Lower lobe of right lung (tissue), 2 donors: ENCODE measurements at regions not wholly inside any gene's neighbourhood (a gene's known extent, or its start where the extent isn't known, plus 50 kb on each side); places are given as distances from the start of the nearest gene placed in this dataset.
"Not testable (repeated sequence)": the region's sequence is repeated elsewhere in the genome, so short reads cannot be mapped to it uniquely, and the experiment has no call there.

ENCODE experiments used
- ATAC-seq, 2 donors: fragments of 200-7000 bp; cut with Tn5 transposase; one replicate each; pipeline ENCODE4 v1.9.1; 2020 to 2022; ENCODE audit warnings: mild to moderate bottlenecking in 2 of 2, moderate library complexity in 2 of 2
- DNase-seq: peaks from one replicate; pipeline ENCODE4 v3.0.0-alpha.2; 2020
- H3K27ac ChIP-seq: fragments of 200-600 bp; one replicate; pipeline ENCODE4 v1.8.0; 2022
- H3K27me3 ChIP-seq: fragments of 200-600 bp; one replicate; pipeline ENCODE4 v1.8.0; 2022; ENCODE audit warnings: low read depth
- H3K36me3 ChIP-seq: fragments of 200-600 bp; one replicate; pipeline ENCODE4 v1.8.0; 2022; ENCODE audit warnings: mild to moderate bottlenecking
- H3K4me1 ChIP-seq: fragments of 200-600 bp; one replicate; pipeline ENCODE4 v1.8.0; 2022
- H3K4me3 ChIP-seq: fragments of 200-600 bp; one replicate; pipeline ENCODE4 v1.8.0; 2022; ENCODE audit warnings: mild to moderate bottlenecking
- H3K9me3 ChIP-seq: fragments of 200-600 bp; one replicate; pipeline ENCODE4 v1.8.0; 2022
- CTCF ChIP-seq: fragments of 200-600 bp; IDR thresholded peaks from one replicate; pipeline ENCODE4 v1.8.0; 2022; ENCODE audit warnings: antibody characterized with exemption, mild to moderate bottlenecking
- intact Hi-C: fragments of 100-400 bp; cut with DNase I; formaldehyde crosslinking; loops from one replicate; pipeline ENCODE4 v1.11.0; 2022
- donor health status: DM: no; HTN: yes; CAD: no; lungs with severe emphysema.

- intact Hi-C loops: no loop called here
- Histone ChIP-seq H3K4me1 (no peaks in the 10 kb centered on the region), H3K36me3 (no peaks in the 10 kb centered on the region), H3K9me3 (no peaks in the 10 kb centered on the region), H3K4me3 (no peak overlapping the region), H3K27me3 (no peaks in the 10 kb centered on the region), H3K27ac (no peak overlapping the region)
- DNase-seq: no peak
- no peak for TF ChIP-seq CTCF
- no peak for ATAC-seq
Measured at GRCh38 chr7:142646386-142647140, 102.7 kb upstream of the PRSS1 start.

GRCh38 chr7:142645777-142646176 lies 103.5 kb upstream of the PRSS1 start:
- TF ChIP-seq CTCF: no peak
- DNase-seq (no peak), ATAC-seq (no peak)
- intact Hi-C loops: no loop called here
- Histone ChIP-seq H3K4me1 (no peaks in the 10 kb centered on the region), H3K9me3 (no peaks in the 10 kb centered on the region), H3K4me3 (no peak overlapping the region), H3K27ac (no peak overlapping the region), H3K36me3 (no peaks in the 10 kb centered on the region), H3K27me3 (no peaks in the 10 kb centered on the region)

GRCh38 chr7:142642316-142642715 lies 107.0 kb upstream of the PRSS1 start:
- no peaks in the 10 kb centered on the region for H3K9me3 ChIP-seq
- no peak overlapping the region for H3K4me3 ChIP-seq
- TF ChIP-seq CTCF: no peak
- H3K4me1 ChIP-seq: no peaks in the 10 kb centered on the region
- DNase-seq (no peak), ATAC-seq (no peak)
- H3K36me3 ChIP-seq: no peaks in the 10 kb centered on the region
- no peak overlapping the region for H3K27ac ChIP-seq
- no peaks in the 10 kb centered on the region for H3K27me3 ChIP-seq
- intact Hi-C loops: no loop called here

- H3K4me3 ChIP-seq, DNase-seq, H3K27me3 ChIP-seq, H3K9me3 ChIP-seq, H3K27ac ChIP-seq, intact Hi-C loops, H3K36me3 ChIP-seq, H3K4me1 ChIP-seq, ATAC-seq: not testable (repeated sequence)
Measured at GRCh38 chr7:142641252-142641651, 108.0 kb upstream of the PRSS1 start.

GRCh38 chr7:142638581-142638980 lies 110.7 kb upstream of the PRSS1 start:
- H3K9me3 ChIP-seq: no peaks in the 10 kb centered on the region
- intact Hi-C loops: loop anchor here (10.0 kb wide), 1 partner anchor 146 kb away; no protein-coding TSS in a partner anchor
- H3K4me1 ChIP-seq: no peaks in the 10 kb centered on the region
- no peak overlapping the region for H3K4me3 ChIP-seq
- ATAC-seq: no peak
- no peak overlapping the region for H3K27ac ChIP-seq
- TF ChIP-seq CTCF: no peak
- no peaks in the 10 kb centered on the region for H3K36me3 ChIP-seq
- peaks cover under 1% of the 10 kb centered on the region for H3K27me3 ChIP-seq
- no peak for DNase-seq

- no peak for TF ChIP-seq CTCF
- Histone ChIP-seq H3K4me1 (no peaks in the 10 kb centered on the region), H3K36me3 (no peaks in the 10 kb centered on the region), H3K27ac (no peak overlapping the region), H3K9me3 (no peaks in the 10 kb centered on the region), H3K27me3 (peaks cover 7% of the 10 kb centered on the region), H3K4me3 (no peak overlapping the region)
- ATAC-seq (no peak), DNase-seq (no peak)
- intact Hi-C loops: loop anchor here (10.0 kb wide), 1 partner anchor 148 kb away; no protein-coding TSS in a partner anchor
Measured at GRCh38 chr7:142637240-142637639, 112.0 kb upstream of the PRSS1 start.
